UCSD-AML1 (cell line): ENCODE measurements at regions not wholly inside any gene's neighbourhood (a gene's known extent, or its start where the extent isn't known, plus 50 kb on each side); places are given as distances from the start of the nearest gene placed in this dataset.

Source experiments
- DNase-seq: peaks from one replicate; lab custom pipeline; 2025; ENCODE audit not compliant: unreplicated experiment; lab: John Stamatoyannopoulos, UW

- DNase-seq = no peak
These were observed 354.8 kb upstream of the SOX5 start for GRCh38 chr12:24304285-24304684.

GRCh38 chr12:24302708-24303107 is 353.2 kb upstream of the SOX5 start:
- no peak for DNase-seq

- DNase-seq = no peak
These were observed 348.0 kb upstream of the SOX5 start for GRCh38 chr12:24297516-24297915.

- no peak for DNase-seq
These were observed 344.1 kb upstream of the SOX5 start for GRCh38 chr12:24293549-24293948.

- DNase-seq = no peak
These were observed 338.5 kb upstream of the SOX5 start for GRCh38 chr12:24287963-24288362.

GRCh38 chr12:24285448-24285847 is 336.0 kb upstream of the SOX5 start:
- no peak for DNase-seq

- no peak for DNase-seq
These were observed 331.9 kb upstream of the SOX5 start for GRCh38 chr12:24281341-24281740.

GRCh38 chr12:24280056-24280842 is 330.8 kb upstream of the SOX5 start:
- no peak for DNase-seq

GRCh38 chr12:24278832-24279231 is 329.4 kb upstream of the SOX5 start:
- no peak for DNase-seq

- DNase-seq = no peak
These were observed 321.5 kb upstream of the SOX5 start for GRCh38 chr12:24270965-24271364.

- no peak for DNase-seq
These were observed 321.0 kb upstream of the SOX5 start for GRCh38 chr12:24270464-24270863.

- no peak for DNase-seq
These were observed 319.3 kb upstream of the SOX5 start for GRCh38 chr12:24268663-24269186.

GRCh38 chr12:24266982-24267381 is 317.5 kb upstream of the SOX5 start:
- DNase-seq = no peak

- DNase-seq = no peak
These were observed 307.2 kb upstream of the SOX5 start for GRCh38 chr12:24256684-24257083.

GRCh38 chr12:24255920-24256665 is 306.6 kb upstream of the SOX5 start:
- DNase-seq = no peak

- no peak for DNase-seq
These were observed 303.1 kb upstream of the SOX5 start for GRCh38 chr12:24252602-24253001.

- no peak for DNase-seq
These were observed 297.5 kb upstream of the SOX5 start for GRCh38 chr12:24246934-24247333.

GRCh38 chr12:24246376-24246775 is 296.9 kb upstream of the SOX5 start:
- no peak for DNase-seq

GRCh38 chr12:24244801-24245200 is 295.3 kb upstream of the SOX5 start:
- DNase-seq = no peak

- no peak for DNase-seq
These were observed 294.8 kb upstream of the SOX5 start for GRCh38 chr12:24244231-24244630.

GRCh38 chr12:24240707-24241106 is 291.2 kb upstream of the SOX5 start:
- no peak for DNase-seq

GRCh38 chr12:24233519-24234246 is 284.2 kb upstream of the SOX5 start:
- DNase-seq = no peak
